ENCODE measurements at regions not wholly inside any gene's neighbourhood (a gene's known extent, or its start where the extent isn't known, plus 50 kb on each side); places are given as distances from the start of the nearest gene placed in this dataset.

- no peak for TF ChIP-seq CTCF (IDR thresholded peaks at IDR 0.05)
- TF ChIP-seq POLR2A (IDR thresholded peaks at IDR 0.05) = no peak
These were observed 1160.0 kb downstream of the ADGRL3 start for GRCh38 chr4:62360156-62360545.

Data from esophagus squamous epithelium (tissue), 4 donors.